Activated gamma-delta T cell treated with Interleukin-2 at 50 U/mL for 16 hours (primary cell): ENCODE measurements at regions not wholly inside any gene's neighbourhood (a gene's known extent, or its start where the extent isn't known, plus 50 kb on each side); places are given as distances from the start of the nearest gene placed in this dataset.

Experiments
- DNase-seq: peaks from one replicate; pipeline ENCODE4 v3.0.0-alpha.2; 2020

- DNase-seq = no peak
Observed at GRCh38 chrX:20596856-20597255, 330.1 kb upstream of the RPS6KA3 start.

GRCh38 chrX:20595928-20596575 lies 329.3 kb upstream of the RPS6KA3 start:
- no peak for DNase-seq

DNA sequence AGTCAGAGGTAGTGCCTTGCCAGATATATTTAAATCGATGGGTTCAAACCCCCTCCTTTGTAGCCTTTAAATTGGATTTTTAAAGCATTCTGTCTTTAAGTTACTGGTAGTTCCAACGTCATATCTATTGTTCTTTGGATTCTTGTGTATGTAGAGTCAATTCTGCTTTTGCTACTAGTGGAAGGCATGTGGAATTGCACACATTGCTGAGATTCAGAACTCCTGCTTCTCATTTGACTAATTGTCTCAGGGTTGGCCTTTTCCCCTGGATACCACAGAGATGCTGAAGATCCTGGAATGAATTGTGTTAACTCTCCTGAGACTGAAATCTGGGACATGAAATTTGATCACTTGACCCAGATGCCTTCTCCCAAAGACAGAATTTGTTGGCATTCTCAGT lies 328.3 kb upstream of the RPS6KA3 start:
- DNase-seq = no peak

- no peak for DNase-seq
Observed at GRCh38 chrX:20593836-20594235, 327.1 kb upstream of the RPS6KA3 start.

DNA sequence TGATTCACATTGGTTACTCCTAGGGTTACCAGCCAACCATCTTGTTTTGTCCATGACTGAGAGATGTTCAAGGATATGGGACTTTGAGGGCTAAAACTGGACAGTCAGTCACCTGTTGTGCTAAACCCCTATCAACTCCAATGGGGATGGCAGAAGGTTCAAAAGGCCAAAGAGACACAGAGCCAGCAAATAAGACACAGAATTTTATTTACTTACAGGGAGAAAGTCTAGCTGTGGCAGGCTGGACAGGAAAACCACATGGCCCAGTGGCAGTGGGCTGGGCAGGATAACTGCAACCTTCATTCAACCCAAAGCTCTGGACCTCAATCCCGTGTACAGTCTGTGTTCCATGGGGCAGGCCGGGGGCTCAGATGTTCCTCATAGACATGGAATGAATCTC lies 326.7 kb upstream of the RPS6KA3 start:
- DNase-seq = no peak

DNA sequence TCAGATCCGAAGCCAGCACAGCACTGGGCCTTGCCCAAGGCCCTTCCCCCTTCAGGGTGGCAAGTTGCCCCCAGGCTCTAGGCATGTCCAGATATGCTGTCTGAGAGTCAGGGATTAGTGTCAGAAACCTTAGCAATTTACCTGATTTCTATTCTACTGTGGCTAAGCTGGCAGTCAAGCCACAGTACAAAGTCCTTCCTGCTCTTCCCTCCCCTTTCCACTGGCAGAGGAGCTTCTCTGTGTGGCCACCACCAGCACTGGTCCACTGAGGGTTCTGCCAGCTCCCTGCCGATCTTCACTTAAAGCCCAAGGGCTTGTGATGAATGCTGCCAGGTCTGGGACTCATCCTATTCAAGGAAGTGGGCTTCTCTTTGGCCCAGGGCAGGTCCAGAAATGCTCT lies 324.5 kb upstream of the RPS6KA3 start:
- no peak for DNase-seq

DNA sequence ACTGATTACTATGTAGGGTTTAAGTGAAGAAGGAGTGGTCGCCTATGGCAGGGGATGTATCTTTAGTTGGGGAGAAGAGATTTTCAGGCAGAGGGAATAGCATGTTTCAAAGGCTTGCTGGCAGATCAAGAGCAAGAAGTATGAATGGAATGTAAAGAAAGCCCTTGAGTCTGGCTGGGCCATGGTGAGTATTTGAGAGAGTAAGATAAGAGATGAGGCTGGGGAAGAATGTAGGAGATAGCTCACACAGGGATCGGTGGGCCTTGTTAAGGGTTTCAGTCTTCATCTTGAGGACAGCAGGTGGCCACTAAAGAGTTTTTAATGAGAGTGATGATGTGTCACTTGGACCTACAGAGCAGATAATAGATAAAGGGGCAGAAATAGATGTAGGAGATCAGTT lies 319.1 kb upstream of the RPS6KA3 start:
- DNase-seq = no peak

- no peak for DNase-seq
Observed at GRCh38 chrX:20571611-20572010, 304.9 kb upstream of the RPS6KA3 start.

GRCh38 chrX:20567108-20567507 lies 300.4 kb upstream of the RPS6KA3 start:
- DNase-seq = no peak

GRCh38 chrX:20547611-20548051 lies 280.9 kb upstream of the RPS6KA3 start:
- DNase-seq = no peak

GRCh38 chrX:20545538-20545937 lies 278.8 kb upstream of the RPS6KA3 start:
- no peak for DNase-seq

DNA sequence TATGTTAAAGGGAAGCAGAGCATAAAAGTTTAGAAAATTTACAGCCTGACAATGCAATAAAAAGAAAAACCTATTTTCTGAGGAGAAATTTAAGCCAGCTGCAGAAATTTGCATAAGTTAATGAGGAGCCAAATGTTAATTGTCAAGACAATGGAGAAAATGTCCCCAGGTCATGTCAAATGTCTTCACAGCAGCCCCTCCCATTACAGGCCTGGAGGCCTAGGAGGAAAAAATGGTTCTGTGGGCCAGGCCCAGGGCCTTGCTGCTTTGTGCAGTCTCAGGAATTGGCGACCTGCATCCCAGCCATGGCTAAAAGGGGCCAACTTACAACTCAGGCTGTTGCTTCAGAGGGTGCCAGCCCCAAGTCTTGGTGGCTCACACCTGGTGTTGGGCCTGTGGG lies 275.4 kb upstream of the RPS6KA3 start:
- DNase-seq = no peak

DNA sequence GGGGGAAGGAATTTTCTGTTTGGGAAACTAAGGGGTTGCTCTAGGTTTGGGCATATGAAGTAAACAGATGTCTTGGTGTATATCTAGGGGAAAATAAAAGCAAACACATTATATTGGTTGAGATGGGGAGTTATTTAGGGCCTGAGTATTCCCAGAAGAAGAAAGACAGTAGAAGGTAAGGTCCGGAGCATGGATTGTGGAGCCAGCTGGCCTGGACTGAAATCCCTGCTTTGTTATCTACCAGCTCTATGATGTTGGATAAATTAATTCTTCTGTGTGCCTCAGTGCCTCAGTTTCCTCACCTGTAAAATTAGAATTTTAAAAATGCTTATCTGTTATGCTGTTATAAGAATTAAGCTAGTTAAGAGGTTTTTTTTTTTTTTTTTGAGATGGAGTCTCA lies 272.3 kb upstream of the RPS6KA3 start:
- no peak for DNase-seq

- DNase-seq = no peak
Observed at GRCh38 chrX:20531667-20532066, 265.0 kb upstream of the RPS6KA3 start.

DNA sequence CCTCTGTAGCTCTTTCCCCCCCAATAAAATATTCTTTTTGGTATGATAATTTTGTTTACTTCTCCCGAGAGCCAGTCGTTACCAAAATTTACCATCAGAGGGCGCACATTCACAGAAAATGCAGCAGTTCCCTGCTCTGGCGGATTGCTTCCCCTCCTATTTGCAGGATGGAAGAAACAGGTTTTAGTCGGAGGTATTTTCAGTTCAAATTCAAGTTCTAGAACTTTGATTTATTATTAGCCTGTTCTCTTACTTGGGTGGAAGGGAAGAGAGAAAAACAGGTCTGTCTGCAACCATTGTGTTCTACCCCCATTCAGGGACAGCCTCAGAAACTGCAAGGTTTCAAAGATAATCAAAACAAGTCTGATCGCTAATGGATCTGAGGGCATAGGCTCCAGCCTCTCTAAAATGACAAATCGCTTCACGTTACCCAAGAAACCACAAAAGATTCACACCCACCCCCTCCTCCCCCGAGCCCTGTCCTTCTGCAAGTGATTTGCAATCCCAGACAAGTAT lies 263.8 kb upstream of the RPS6KA3 start:
- DNase-seq = peak; percentile 55

- no peak for DNase-seq
Observed at GRCh38 chrX:20529711-20530110, 263.0 kb upstream of the RPS6KA3 start.

DNA sequence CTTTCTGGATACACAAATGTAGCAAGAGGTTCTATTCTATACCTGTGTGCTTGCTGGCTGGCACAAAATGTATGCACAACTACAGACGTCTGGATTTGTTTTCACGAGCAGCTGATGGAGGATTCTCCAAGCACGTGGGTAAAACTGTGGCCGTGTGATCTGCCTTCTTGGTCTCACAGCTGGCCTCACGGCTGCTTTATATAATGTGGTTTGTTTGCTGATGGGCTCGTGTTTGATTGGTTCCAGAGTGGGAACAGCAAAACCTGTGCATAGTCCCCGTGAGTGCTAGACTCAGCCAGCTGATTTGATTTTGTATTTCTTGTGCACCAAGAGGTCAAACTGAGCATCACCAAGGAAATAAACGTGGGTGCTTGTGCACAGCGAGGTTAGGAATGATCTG lies 262.6 kb upstream of the RPS6KA3 start:
- no peak for DNase-seq

DNA sequence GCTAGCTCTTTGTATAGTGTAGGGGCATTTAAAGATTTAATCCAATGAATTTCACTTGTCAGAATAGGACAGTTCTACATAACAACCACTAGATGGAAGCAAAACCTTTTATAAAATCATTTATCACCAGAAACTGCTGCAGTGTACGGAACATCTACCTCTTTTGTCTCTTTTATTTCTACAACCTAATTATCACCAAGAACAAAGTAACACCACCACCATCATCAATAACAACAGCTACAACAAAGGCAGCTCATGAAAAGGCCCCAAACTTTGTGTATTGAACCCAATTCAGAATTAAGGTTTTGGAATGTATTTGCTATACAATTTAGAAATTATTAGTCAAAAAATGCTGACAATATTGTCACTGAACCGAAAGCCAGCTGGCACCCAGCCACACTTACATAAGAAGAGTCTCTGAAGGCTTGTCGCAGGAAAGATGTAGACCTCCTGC lies 260.9 kb upstream of the RPS6KA3 start:
- no peak for DNase-seq

DNA sequence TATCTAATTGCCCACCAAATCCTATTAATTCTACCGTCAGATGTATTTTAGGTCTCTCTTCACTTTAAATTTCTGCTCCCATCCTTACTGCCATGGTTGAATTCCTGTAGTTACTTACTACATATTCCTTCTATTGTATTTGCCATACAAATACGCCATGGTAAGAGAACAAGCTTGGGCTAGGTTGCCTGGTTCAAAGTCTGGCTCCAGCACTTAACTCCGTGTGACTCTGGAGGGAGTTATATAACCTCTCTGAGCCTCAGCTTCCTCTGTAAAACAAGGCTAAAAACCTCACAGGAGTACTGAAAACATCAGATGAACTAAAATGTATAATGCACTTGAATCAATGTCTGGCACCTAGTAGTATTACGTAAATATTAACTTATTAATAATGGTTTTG lies 260.3 kb upstream of the RPS6KA3 start:
- no peak for DNase-seq

DNA sequence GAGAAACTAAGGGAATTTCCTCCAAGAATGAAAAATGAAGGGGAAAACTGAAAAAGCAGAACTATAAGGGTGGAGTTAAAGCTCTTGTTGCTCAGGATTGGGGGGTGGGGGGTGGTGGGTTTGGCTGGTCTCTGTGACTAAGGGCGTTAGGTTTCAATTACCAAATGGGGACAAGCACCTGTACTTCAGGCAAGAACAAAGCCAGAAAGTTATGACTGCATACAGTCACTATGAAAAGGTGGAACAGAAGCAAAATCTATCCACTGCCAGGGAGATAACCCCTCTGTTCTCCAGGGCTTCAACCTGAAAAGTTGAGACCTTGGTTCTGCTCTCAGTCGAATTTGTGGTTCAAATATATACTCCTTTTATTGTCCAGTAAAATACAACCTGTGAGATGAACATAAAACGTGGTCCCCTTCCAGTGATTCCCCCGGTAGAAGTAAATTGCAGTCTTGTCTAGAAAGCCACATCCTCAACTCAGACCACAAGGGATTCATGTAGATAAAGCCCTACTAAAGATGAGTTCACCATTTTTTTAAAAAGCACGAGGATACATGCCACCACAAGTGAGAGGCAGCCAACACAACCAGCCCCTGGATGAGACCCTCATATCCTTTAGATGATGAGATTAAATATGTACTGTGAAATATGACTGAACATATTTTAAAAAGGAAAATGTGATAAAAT lies 257.1 kb upstream of the RPS6KA3 start:
- DNase-seq = no peak

GRCh38 chrX:20522420-20522819 lies 255.7 kb upstream of the RPS6KA3 start:
- DNase-seq = no peak

DNA sequence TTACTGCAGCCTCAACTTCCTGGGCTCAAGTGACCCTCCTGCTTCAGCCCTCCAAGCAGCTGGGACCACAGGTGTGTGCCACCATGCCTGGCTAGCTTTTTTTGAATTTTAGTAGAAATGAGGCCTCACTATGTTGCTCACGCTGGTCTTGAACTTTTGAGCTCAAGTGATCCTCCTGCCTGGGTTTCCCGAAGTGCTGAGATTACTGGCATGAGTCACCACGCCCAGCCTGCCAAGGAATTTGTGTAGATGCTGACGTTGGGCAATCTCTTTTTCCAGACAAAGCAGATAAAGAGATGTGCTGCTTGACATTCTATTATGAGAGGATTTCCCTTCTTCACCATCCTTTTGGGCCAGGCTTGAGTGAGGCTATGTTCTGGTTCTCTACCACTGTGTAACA lies 254.5 kb upstream of the RPS6KA3 start:
- DNase-seq = no peak

DNA sequence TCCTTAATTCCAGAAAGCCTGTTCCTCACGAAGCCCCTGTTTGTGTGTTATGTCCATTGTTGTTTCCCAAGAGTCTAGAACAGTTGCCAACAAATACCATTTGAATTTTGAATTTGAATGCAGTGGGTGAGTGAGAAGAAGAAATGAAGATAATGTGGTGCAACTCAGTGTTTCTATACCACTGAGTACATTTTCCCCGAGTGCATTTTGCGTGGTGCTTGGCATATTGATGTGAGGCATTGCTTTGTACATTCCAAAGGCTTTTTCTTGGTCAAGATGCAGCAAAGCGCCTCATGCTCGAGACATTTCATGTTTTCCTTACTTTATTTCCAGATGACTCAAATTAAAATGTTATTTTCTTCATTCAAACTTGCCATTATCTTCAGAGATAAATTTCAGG lies 253.1 kb upstream of the RPS6KA3 start:
- DNase-seq = no peak

DNA sequence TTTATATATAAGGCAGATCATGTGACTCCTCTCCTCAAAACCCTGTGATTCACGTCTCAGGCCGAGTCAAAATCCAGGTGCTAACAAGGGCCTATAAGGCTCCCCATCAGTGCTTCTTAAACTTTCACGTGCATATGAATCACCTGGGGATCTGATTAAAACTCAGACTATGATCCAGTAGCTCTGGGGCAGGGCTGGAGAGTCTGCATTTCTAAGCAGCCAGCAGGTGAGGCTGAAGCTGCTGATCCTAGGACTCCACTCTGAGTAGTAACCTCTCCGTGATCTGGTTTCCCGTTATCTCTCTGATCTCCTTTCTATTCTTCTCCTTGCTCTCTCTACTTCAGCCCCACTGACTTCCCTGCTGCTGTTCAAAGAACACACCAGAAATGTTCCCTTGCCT lies 252.4 kb upstream of the RPS6KA3 start:
- no peak for DNase-seq

- no peak for DNase-seq
Observed at GRCh38 chrX:20517565-20517964, 250.9 kb upstream of the RPS6KA3 start.
